Kidney capillary endothelial cell (primary cell): ENCODE measurements at regions not wholly inside any gene's neighbourhood (a gene's known extent, or its start where the extent isn't known, plus 50 kb on each side); places are given as distances from the start of the nearest gene placed in this dataset.
A peak's percentile ranks its signal among the peaks of the same experiment; 100 is the strongest.

Source experiments
- DNase-seq: peaks from one replicate; pipeline ENCODE4 v3.0.0-alpha.2; 2018; ENCODE audit warnings: low spot score

DNA sequence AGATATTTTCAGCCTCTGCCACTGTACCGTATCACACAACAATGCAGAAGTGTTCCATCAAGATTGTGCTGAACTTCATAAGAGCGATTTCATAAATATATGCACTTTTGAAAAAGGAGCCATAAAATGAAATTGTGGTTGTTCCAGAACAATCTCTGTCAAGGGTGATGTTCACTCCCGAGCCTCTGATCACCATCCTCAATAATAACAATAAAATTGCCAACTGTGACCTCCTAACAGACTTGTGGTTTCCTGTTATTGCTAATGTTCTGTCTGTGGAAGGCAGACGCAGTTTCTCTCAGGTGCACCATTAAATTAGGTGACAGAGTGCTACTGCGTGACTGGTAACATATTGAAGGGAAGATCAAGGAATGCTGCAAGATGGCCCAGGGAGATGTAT is 383.7 kb downstream of the SOCS6 start:
- no peak for DNase-seq

DNA sequence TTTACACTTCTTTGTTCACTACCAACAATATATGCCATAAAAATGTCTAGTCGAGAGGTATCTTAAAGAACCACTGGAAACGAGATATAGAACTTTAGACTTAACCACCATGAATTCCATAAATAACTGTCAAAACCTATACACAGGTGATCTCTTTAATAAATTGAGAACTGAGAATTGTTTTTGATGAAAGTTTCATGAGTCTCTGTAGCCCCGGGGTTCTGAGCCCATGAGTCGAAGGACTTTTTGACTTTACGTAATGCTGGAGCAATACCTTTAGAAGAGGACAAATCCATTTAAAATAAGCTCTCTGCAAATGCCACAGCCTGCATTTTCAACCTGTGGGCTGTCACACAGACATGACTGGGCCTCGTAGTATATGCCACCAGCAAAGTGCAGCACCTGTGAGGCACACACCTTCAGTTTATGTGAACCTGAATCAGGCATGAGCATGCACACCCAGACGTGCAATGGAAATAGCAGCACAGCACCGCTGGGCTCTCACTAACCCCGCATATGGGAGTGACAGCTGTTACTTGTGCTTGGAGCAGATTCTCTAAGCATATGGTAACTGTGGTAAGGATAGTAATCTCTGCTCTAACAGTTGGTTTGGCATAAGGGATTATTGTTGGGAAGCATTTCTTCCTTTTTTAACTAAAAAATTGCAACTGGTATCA is 383.2 kb downstream of the SOCS6 start:
- DNase-seq, result no peak

DNA sequence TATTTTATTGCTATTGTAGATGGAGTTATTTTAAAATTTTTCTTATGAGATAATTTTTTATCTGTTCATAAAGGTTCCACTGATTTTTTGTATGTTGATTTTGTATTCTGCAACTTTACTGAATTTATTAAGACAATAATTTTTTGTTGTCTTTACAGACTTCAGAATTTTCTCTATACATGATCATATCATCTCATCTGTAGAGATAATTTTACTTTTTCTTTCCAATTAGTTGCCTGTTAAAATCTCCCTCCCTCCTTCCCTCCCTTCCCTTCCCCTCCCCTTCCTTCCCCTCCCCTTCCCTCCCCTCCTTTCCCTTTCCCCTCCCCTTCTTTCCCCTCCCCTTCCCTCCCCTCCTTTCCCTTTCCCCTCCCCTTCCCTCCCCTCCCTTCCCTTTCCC is 378.1 kb downstream of the SOCS6 start:
- no peak for DNase-seq

DNA sequence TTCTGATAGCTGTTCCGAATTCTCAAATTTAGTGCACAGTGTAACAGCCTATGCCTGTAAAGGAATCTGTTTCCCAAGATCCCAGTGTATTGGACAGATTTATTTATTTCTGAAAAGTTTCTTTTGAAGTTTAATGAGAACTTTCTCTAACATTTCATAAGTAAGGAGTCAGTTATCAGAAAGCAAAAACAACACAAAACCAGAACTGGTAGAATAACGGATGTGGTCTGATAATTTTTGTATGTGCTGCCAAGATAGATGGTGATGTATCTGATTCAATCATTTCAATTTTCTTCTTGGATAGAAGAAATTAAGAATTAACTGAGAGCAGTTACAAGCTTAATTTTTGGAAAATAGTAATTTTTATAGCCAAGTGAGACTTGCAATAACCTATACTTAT is 374.3 kb downstream of the SOCS6 start:
- DNase-seq, result no peak

DNA sequence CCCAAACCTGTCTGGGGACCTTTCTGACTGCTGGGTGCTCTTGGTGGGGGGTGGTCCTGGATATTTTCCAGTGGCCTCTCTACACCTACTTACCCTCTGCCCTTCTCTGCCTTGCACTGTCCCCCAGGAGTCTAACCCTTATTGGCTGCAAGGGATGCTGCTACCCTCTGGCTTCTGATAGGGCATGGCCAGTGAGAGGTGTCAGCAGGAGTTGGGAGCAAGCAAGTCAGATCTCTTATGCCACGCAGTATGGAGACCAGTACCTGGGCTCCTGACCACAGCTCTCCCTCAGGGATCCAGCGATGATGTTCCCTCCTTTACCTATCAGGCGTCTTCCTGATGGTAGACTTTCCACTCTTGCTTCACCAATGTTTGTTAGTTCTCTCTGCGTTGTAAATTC is 373.7 kb downstream of the SOCS6 start:
- DNase-seq, result no peak

DNA sequence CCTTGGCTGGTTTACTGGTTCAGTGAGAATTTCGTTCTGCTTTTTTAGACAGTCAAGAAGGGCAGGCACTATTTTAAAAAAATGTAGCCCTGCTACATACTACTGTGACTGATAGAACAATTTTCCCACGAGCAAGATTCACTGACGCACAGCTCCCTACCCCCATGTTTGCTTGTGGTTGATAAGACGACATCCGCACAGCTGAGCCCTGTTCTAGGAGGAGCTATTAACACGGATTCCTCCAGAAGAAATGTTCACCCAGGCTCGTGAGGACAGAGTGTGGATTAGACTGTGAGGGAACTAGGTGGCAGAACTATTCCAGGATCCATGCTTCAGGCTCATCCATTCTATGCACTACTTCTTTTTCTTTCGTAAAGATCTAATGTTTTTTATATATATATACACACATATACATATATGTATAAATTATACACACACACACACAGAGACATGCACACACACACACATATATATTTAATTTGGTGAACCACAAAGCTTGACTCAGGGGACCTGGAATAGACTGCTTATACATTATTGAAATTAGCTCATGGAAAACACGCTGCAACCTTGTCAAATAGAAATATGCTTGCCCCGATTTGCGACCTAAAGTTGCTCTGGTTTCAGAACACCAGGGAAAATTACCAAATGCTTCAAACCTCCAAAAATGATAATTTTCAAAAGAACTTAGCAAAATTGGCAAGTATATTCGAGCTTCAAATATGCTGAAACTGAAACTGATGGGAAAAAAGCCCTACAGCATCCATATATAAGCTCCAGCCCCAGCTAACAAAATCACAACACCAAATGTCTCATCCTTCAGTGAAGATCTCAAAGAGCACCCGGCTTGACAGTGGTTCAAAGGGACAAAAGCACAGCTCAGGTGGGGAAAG is 370.4 kb downstream of the SOCS6 start:
- no peak for DNase-seq

DNA sequence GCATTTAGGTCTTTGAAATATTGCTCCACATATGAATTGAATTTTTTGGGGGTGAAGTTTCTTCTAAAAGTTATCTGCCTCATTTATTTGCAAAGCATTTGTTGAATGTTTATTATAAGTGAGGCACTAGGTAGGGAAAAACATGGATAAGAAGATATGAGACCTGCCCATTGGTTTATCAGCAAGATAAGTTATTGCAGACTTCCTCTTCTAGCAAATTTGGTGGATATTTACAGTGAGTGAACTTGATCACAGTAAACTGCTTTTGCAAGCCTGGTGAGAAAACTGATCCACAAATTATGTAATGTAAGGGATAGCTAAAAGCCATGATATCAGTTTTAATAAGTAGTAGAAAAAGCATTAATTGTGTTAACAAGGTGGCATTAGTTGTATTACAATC is 364.8 kb downstream of the SOCS6 start:
- DNase-seq, result no peak

DNA sequence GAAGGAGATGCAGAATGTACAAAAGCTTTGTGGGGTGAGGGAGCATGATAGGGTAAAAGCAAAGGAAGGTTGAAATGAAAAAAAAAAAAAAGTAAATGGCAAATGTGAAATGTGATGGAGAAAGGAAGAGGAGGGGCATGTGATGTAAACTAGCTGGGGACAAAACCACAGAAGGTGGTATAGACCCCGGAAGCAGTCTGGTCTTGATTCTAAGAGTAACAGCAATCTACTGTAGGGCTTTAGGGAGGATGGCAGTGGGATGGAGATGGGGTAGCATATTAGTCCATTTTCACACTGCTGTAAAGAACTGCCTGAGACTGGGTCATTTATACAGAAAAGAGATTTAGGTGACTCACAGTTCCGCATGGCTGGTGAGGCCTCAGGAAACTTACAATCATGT is 362.0 kb downstream of the SOCS6 start:
- DNase-seq, result no peak

DNA sequence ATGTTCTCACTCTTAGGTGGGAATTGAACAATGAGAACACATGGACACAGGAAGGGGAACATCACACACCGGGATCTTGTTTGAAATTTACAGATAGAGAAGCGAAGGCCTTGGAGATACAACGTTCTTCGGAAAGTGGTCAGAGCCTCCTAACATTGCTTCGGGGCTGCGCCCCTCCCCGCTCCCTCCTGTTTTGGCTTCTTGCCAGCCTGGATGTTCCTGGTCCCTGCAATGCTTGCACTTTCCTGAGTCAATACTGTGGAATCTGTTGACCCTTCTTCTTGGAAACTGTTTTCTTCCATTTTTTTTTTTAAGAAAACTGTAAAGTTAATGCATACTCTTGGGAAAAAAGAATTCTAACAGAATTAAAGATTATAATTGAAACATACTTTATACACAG is 360.8 kb downstream of the SOCS6 start:
- DNase-seq, result no peak

DNA sequence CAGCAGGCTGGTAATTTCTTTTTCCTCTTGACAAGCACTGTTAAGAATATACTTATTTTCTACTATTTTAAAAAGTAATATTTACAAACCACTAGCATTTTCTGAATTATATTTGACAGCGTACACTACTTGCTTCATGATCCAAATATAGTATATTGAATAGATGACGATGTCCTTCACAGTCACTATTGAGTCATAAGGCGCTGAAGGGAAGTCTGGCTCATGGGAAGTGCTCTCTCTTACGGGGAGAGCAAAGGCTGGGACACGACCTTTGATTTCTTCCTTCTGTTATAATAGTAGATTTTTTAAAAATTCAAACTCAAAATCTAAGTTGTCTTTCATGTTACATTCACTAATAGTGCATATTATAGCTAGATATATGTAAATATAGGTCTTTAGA is 357.1 kb downstream of the SOCS6 start:
- DNase-seq, result peak; percentile 53

DNA sequence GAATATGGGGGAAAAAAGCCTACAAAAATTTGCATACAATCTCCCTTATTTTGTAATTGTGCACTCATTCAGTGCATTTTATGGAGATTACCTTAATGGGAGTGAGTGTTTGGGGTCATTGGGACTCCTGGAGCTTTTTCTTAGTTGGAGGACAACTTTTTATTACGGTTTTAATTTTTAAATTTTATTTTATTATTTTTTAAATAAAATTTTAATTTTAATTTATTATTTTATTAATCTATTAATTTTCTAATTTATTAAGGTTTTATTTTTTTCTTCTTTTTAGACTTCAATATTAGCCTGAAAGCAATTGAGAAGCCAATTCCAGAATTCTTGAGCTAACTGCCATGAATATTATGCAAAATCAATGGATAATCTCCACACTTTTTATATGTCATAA is 355.0 kb downstream of the SOCS6 start:
- DNase-seq, result no peak

DNA sequence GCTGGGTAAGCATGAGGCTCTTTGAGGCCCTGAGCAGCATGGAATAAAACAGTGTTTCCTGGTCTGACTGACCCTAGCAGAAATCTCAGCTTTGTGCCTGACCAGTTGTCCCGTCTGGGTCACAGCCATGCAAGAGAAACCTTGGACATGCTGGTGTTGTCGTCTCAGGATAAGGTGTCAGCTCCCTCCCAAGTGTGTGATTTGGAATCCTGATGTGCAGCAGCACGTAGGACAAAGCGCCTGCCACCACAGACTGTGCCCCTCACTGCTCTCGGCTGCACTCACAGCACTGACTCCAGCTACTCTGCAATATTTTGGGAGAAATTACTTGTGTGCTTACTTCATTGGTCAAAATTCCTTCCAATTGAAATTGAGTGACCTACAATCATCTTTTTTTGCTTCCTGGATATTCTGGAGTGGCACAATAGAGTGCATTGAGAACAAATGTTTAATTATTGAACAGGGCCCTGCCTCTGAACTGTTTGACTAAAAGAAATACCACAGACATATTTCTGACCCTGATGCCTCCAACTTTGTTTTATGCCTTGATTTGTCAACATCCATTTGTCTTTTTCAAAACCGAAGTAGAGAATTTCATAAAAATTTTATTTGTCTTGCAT is 352.4 kb downstream of the SOCS6 start:
- no peak for DNase-seq

DNA sequence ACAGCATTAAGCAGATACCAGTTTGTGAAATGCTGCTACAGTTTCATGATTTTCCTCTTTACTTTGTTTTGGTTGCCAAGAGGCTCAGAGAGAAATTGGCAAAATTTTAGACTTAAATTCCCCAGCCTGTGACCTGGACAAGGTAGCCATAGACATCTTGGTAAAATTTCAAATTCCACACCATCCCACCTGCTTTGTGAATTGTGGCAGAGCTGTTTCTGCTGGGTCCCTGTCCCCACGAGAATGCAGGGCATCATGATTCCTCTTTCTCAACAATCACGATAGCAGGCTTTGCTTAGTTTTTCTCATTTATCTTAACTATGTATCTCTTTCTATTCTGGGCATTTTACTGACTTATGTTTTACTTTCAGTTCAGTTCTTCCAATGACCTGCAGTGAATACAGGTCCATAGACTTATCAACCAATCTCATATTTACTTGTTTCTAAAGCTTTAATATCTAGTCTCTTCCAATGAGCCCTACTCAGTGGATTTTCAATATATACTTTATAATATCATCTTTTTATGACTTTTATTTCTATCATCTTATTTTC is 351.6 kb downstream of the SOCS6 start:
- no peak for DNase-seq

DNA sequence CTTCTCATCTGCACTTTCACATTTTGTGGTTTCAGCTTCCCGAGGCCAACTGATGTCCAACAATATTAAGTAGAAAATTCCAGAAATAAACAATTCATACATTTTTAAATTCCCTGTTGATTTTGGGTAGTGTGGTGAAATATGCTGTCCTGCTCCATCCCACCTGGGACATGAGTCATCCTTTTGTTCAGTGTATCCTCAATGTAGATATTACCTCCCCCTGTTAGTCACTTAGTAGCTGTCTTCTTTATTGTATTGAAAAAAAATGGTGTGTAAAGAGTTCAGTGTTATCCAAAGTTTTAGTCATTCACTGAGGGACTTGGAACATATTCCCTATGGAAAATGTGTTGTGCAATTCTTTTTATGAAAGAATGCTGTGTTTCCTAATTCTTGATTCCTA is 348.1 kb downstream of the SOCS6 start:
- no peak for DNase-seq

DNA sequence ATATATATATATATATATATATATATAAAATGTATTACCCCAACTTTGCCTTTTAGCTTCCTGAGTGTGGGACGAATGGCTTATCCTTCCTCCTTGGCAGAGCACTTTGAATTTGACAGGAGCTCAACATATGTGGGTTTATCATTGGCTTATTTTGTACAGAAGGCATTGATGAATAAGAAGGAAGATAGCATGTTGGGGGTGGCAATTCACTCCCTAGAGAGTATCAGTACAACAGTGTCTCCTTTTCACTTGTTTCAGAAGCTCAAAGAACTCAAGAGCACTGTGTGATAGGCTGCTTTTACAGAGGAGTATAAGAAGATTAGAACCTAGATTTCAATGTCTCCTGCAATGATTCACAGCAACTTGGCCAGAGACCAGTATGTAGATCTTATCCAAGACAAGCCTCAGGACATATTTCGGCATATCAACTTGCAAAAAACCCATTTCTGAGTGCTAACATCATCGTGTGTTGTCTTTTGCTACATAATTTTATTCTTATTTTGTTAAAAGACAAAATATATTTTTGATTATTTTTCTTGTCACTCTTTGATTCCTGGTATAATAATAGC is 345.8 kb downstream of the SOCS6 start:
- DNase-seq, result no peak

DNA sequence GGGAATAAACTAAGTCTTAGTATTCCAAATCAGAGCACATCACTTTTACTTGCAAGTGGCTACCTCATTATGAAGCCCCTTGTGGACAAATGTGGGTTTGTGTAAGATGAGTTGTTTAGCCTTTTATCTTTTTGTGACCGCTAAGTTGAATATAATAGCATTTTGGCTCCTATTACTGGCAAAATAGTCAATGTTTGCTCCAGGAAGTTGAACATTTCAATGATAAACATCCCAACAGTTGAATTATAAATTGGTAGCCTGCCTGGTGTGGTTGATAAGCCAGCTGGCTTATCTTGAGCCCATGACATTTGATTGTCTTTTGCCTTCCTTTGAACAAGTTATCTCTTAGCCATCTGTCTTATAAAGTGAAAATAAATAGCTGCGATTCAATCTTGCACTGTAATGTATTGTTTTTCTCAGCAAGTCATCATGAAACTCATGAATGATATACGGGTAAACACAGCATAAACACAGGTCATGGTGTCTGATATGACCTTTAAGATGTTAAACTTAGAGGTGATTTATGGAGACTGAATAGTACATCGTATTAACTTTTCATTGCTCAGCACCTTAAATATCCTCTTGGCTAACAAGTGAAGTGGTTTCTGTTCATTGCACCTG is 338.4 kb downstream of the SOCS6 start:
- DNase-seq, result no peak

DNA sequence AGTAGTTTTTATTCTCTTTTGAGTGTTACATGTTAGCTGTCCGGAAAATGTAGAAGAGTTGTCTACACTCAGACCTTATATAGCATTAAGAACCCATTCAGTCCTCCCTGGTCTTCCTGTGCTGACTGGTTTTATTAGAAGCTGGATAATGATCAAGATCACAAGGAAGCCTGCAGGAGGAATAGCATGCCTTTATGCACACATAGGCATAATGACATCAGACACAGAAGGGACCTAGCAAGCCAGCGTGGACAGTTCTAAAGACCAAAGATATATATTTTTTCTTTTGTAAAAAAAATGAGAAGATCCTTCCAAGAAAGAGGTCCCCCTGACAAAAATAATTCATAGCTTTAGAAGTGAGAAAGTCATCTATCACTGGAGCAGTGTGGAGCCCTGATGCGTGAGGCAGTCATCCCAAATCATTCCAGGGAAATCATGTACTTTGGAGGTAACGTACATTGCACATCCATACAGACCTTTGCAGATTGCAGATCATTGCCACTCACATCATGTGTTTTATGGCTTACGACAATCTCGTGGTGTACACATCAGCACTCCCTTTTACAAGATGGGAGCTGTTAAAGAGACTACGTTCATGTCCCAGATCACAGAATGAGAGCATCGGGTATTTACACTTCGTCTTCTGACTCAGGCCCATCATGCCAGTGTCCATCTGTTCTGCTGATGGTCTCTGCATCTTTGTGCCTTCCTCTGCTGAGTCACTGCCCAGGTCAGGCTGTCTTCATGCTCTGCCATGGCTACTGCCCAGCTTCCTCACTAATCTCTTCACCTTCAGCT is 334.0 kb downstream of the SOCS6 start:
- DNase-seq, result no peak

DNA sequence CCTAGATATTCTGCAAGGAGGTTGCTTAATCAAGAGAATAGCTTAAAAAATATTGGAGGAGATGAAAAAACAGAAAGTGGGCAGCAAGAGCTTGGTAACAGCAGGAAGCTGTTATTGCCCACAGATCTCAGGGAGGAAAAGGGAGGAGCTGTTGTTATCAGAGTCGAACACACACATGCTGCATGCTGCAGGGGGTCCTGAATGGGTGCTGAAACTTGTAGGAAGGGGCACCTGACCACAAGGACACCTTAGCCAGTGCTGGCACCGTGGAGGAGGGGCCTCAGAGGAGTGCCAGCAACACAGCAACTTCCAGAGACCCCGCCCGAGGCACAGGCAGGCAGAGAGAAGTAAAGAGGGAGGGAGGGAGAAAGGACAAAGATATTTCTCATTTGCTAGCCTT is 332.9 kb downstream of the SOCS6 start:
- no peak for DNase-seq

DNA sequence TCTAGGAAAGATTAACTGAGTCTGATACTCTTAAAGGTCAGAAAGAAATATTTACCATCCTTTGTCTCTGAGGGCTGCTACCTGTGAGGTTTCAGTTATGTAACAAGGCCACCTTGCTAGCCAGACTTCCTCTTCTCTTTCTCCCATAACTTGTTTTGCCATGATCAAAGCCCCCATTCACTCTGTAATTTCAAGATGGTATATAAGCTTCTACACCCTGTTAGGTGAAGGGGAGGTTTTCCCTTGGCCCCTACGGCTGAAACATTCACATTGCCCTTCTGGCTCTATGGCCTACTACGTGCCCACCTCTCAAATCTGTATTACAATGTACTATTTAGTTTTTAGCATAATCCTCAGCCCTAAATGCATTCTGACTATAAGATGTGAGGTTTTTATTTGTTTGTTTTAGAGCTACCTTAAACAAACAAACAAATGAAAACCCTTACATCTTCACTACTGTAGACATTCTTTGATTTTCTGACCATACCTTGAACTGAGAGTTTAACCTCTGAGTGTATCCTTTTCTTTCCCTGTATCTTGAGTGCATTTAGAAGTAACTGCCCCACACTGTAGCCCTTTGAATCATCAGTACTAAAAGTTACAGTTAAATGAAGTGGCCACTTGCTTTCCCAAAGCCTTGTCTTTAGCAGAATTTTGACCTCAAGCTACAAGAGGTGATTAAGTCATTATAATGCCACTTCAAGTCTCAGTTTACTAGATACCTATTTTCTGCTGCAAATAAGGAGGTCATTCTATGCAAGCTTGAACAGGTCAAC is 332.2 kb downstream of the SOCS6 start:
- DNase-seq, result no peak

DNA sequence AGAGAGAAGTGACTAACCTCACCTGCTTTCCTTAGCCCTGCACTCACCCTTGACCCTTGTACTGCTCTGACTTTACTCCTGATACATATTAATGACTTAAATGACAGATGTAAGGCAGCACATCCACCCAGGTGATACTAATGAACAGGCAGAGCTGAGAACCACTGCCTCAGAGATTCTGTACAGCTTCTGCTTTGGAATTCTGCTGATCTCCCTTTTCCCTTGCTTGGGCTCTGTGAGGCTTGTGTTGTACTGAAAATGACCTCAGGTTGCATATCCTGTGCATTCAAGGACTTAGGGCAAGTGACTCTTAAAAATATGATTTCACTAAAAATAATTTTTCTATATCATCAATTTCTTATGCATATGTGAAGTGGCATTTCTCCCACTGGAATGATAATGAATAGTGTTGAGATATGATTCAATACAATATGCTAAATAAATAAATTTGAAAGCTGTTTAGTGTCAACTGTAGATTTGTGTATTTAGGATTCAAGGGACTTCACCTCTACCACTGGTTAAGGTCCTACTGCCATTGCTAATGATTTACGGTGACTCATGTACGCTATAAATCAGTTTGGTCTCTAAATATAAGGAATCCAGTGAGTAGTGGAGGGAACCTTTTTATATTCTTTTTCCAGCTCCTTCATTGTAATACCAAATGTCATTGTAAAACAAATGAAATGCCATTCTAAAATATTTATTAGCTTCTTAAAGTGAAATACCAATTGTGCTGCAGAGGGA is 328.3 kb downstream of the SOCS6 start:
- DNase-seq, result no peak
